H9 (cell line): ENCODE measurements at regions not wholly inside any gene's neighbourhood (a gene's known extent, or its start where the extent isn't known, plus 50 kb on each side); places are given as distances from the start of the nearest gene placed in this dataset.

ENCODE experiments used
- DNase-seq: peaks from one replicate; pipeline ENCODE4 v3.0.0-alpha.2; 2017
- H2AFZ ChIP-seq: one replicate; pipeline ENCODE4 v1.6.1; 2013; ENCODE audit warnings: mild to moderate bottlenecking, low read length, control low read depth, moderate library complexity
- H2AK5ac ChIP-seq: 2 replicates; pipeline ENCODE4 v1.6.1; 2013; ENCODE audit warnings: low read length, control low read depth, mixed read lengths; ENCODE audit not compliant: insufficient read length
- H2BK120ac ChIP-seq: one replicate; pipeline ENCODE4 v1.6.1; 2013; ENCODE audit warnings: low read depth, mild to moderate bottlenecking, low read length, control low read depth, inconsistent platforms; ENCODE audit not compliant: poor library complexity, severe bottlenecking
- H2BK12ac ChIP-seq: 2 replicates; pipeline ENCODE4 v1.6.1; 2013; ENCODE audit warnings: low read length, control low read depth, mixed read lengths, low read depth; ENCODE audit not compliant: insufficient read length
- H2BK15ac ChIP-seq: 2 replicates; pipeline ENCODE4 v1.6.1; 2013; ENCODE audit warnings: low read depth, low read length, control low read depth
- H2BK20ac ChIP-seq: one replicate; pipeline ENCODE4 v1.6.1; 2013; ENCODE audit warnings: low read depth, mild to moderate bottlenecking, low read length, control low read depth, inconsistent platforms; ENCODE audit not compliant: poor library complexity, severe bottlenecking
- H2BK5ac ChIP-seq: 2 replicates; pipeline ENCODE4 v1.6.1; 2013; ENCODE audit warnings: low read length, control low read depth, mixed read lengths; ENCODE audit not compliant: insufficient read length
- H3K14ac ChIP-seq: 2 replicates; pipeline ENCODE4 v1.6.1; 2013; ENCODE audit warnings: low read length, control low read depth; ENCODE audit not compliant: insufficient read depth
- H3K18ac ChIP-seq: 2 replicates; pipeline ENCODE4 v1.6.1; 2013; ENCODE audit warnings: low read depth, mild to moderate bottlenecking, mixed read lengths, low read length, control low read depth; ENCODE audit not compliant: insufficient read length
- H3K23ac ChIP-seq: 2 replicates; pipeline ENCODE4 v1.6.1; 2013; ENCODE audit warnings: low read length, control low read depth, mixed read lengths, low read depth; ENCODE audit not compliant: insufficient read length
- H3K23me2 ChIP-seq: 2 replicates; pipeline ENCODE4 v1.6.1; 2013; ENCODE audit warnings: low read depth, mild to moderate bottlenecking, mixed read lengths, low read length, control low read depth; ENCODE audit not compliant: insufficient read length, poor library complexity, severe bottlenecking
- H3K27ac ChIP-seq: 2 replicates; pipeline ENCODE4 v1.5.1; 2013; ENCODE audit warnings: low read length, control low read depth, mixed read lengths, low read depth; ENCODE audit not compliant: insufficient read length
- H3K27me3 ChIP-seq: 2 replicates; pipeline ENCODE4 v1.6.1; 2013; ENCODE audit warnings: low read length, control low read depth, inconsistent platforms; ENCODE audit not compliant: insufficient read depth
- H3K4ac ChIP-seq: 2 replicates; pipeline ENCODE4 v1.6.1; 2013; ENCODE audit warnings: low read depth, mild to moderate bottlenecking, control low read depth, inconsistent platforms, low read length, moderate library complexity
- H3K4me1 ChIP-seq: 2 replicates; pipeline ENCODE4 v1.6.1; 2013; ENCODE audit warnings: low read length, control low read depth, inconsistent platforms; ENCODE audit not compliant: insufficient read depth
- H3K4me2 ChIP-seq: 2 replicates; pipeline ENCODE4 v1.6.1; 2013; ENCODE audit warnings: low read length, control low read depth, mixed read lengths; ENCODE audit not compliant: insufficient read length, insufficient read depth
- H3K56ac ChIP-seq: 2 replicates; pipeline ENCODE4 v1.6.1; 2013; ENCODE audit warnings: low read depth, mild to moderate bottlenecking, mixed read lengths, low read length, control low read depth; ENCODE audit not compliant: insufficient read length
- H3K79me1 ChIP-seq: 2 replicates; pipeline ENCODE4 v1.6.1; 2013; ENCODE audit warnings: low read depth, mild to moderate bottlenecking, moderate library complexity, low read length, control low read depth, inconsistent platforms; ENCODE audit not compliant: insufficient read depth, poor library complexity, severe bottlenecking
- H3K79me2 ChIP-seq: 2 replicates; pipeline ENCODE4 v1.6.1; 2013; ENCODE audit warnings: low read length, control low read depth, inconsistent platforms; ENCODE audit not compliant: insufficient read depth
- H3K9ac ChIP-seq: 2 replicates; pipeline ENCODE4 v1.6.1; 2013; ENCODE audit warnings: low read length, control low read depth, mixed read lengths; ENCODE audit not compliant: insufficient read length; ENCODE audit errors: extremely low read depth
- H3K9me3 ChIP-seq: one replicate; pipeline ENCODE4 v1.6.1; 2013; ENCODE audit warnings: low read depth, low read length, inconsistent platforms; ENCODE audit not compliant: control insufficient read depth
- H3T11ph ChIP-seq: one replicate; pipeline ENCODE4 v1.6.1; 2013; ENCODE audit warnings: mild to moderate bottlenecking, low read length, control low read depth, inconsistent platforms
- H4K20me1 ChIP-seq: one replicate; pipeline ENCODE4 v1.6.1; 2013; ENCODE audit not compliant: control insufficient read depth, insufficient read length, insufficient read depth
- H4K5ac ChIP-seq: 2 replicates; pipeline ENCODE4 v1.6.1; 2013; ENCODE audit warnings: low read depth, mild to moderate bottlenecking, mixed read lengths, low read length, control low read depth; ENCODE audit not compliant: insufficient read length
- H4K8ac ChIP-seq: replicated peaks from 2 replicates; pipeline ENCODE4 v1.6.1; 2013; ENCODE audit warnings: low read length, control low read depth, mixed read lengths, low read depth; ENCODE audit not compliant: insufficient read length
- H4K91ac ChIP-seq: 2 replicates; pipeline ENCODE4 v1.6.1; 2013; ENCODE audit warnings: low read depth, mild to moderate bottlenecking, moderate library complexity, mixed read lengths, low read length, control low read depth; ENCODE audit not compliant: insufficient read length
- H3K27ac Mint-ChIP-seq, 3 experiments: 2 replicates in 2 of 3; 3 replicates in 1 of 3; pipeline ENCODE4 v1.8.0; 2020 to 2021; ENCODE audit warnings: mixed read lengths in 3 of 3, mild to moderate bottlenecking in 1 of 3, moderate library complexity in 1 of 3
- H3K27me3 Mint-ChIP-seq: 2 replicates; pipeline ENCODE4 v1.8.0; 2021; ENCODE audit warnings: low read depth, mild to moderate bottlenecking, moderate library complexity, mixed read lengths
- H3K36me3 Mint-ChIP-seq, 3 experiments: 2 replicates in 2 of 3; 3 replicates in 1 of 3; pipeline ENCODE4 v1.8.0; 2020 to 2021; ENCODE audit warnings: low read depth in 3 of 3, mixed read lengths in 3 of 3; ENCODE audit not compliant: insufficient read depth in 1 of 3
- H3K4me1 Mint-ChIP-seq, 2 experiments: 2 replicates each; pipeline ENCODE4 v1.8.0; 2020; ENCODE audit warnings: mixed read lengths in 2 of 2
- H3K4me3 Mint-ChIP-seq, 2 experiments: 2 replicates in 1 of 2; 3 replicates in 1 of 2; pipeline ENCODE4 v1.8.0; 2020 to 2021; ENCODE audit warnings: mild to moderate bottlenecking in 2 of 2, mixed read lengths in 2 of 2, moderate library complexity in 1 of 2
- H3K9me3 Mint-ChIP-seq, 2 experiments: 2 replicates in 1 of 2; 3 replicates in 1 of 2; pipeline ENCODE4 v1.8.0; 2020; ENCODE audit warnings: mild to moderate bottlenecking in 2 of 2, mixed read lengths in 2 of 2, moderate library complexity in 1 of 2
- CTCF ChIP-seq: fragments of 200-600 bp; sonication (generic); conservative IDR thresholded peaks from 3 replicates; pipeline ENCODE4 v1.8.0; 2021; ENCODE audit warnings: antibody characterized with exemption, mild to moderate bottlenecking
- WGBS: extraction: QIAGEN DNeasy Blood & Tissue Kit; methylation state at CpG from one replicate; pipeline ENCODE4 v1.1.7; 2013; ENCODE audit warnings: missing lambda C conversion rate, low lambda C conversion rate, mixed read lengths; ENCODE audit not compliant: insufficient read length; ENCODE audit errors: extremely low coverage; 5-methylcytosine and 5-hydroxymethylcytosine counted together

- H4K5ac ChIP-seq = no peak overlapping the region
- no peak overlapping the region for H2BK20ac ChIP-seq
- no peak overlapping the region for H4K8ac ChIP-seq
- no peak overlapping the region for H3K4me2 ChIP-seq
- H3K4ac ChIP-seq = no peak overlapping the region
- H3K79me2 ChIP-seq = no peaks in the 10 kb centered on the region
- no peaks in the 10 kb centered on the region for H3K27me3 Mint-ChIP-seq
- no peaks in the 10 kb centered on the region for H3K36me3 Mint-ChIP-seq
- H3K23ac ChIP-seq = no peak overlapping the region
- no peak overlapping the region for H3K27ac Mint-ChIP-seq
- H3K4me3 Mint-ChIP-seq = no peak overlapping the region
- no CpG with 5 or more reads among the region's 1 CpG for WGBS
- H2BK5ac ChIP-seq = no peak overlapping the region
- no peaks in the 10 kb centered on the region for H3K9me3 Mint-ChIP-seq
- H2AK5ac ChIP-seq = no peak overlapping the region
- H3K56ac ChIP-seq = no peak overlapping the region
- no peak overlapping the region for H3K18ac ChIP-seq
- H3K4me1 ChIP-seq = no peaks in the 10 kb centered on the region
- H3K23me2 ChIP-seq = no peaks in the 10 kb centered on the region
- no peak overlapping the region for H4K91ac ChIP-seq
- H3K14ac ChIP-seq = no peak overlapping the region
- H3K4me1 Mint-ChIP-seq = no peaks in the 10 kb centered on the region
- H4K20me1 ChIP-seq = no peaks in the 10 kb centered on the region
- TF ChIP-seq CTCF = no peak
- no peaks in the 10 kb centered on the region for H3K79me1 ChIP-seq
- no peak overlapping the region for H3T11ph ChIP-seq
- H2BK12ac ChIP-seq = no peak overlapping the region
- no peak overlapping the region for H3K9ac ChIP-seq
- H3K9me3 ChIP-seq = no peaks in the 10 kb centered on the region
- no peaks in the 10 kb centered on the region for H3K27me3 ChIP-seq
- H3K27ac ChIP-seq = no peak overlapping the region
- DNase-seq = no peak
- no peak overlapping the region for H2BK15ac ChIP-seq
- H2AFZ ChIP-seq = no peak overlapping the region
- H2BK120ac ChIP-seq = no peak overlapping the region
These were observed 645.5 kb upstream of the FAM241A start for GRCh38 chr4:111499706-111500105.
